GM12864 (cell line): ENCODE measurements at regions not wholly inside any gene's neighbourhood (a gene's known extent, or its start where the extent isn't known, plus 50 kb on each side); places are given as distances from the start of the nearest gene placed in this dataset.

Experiments
- DNase-seq: peaks from one replicate; pipeline ENCODE4 v3.0.0-alpha.2; 2011; ENCODE audit warnings: low read depth
- H3K4me3 ChIP-seq: 2 replicates; pipeline ENCODE4 v1.5.1; 2011; ENCODE audit warnings: mild to moderate bottlenecking, low read depth, low read length, control low read depth
- TF ChIP-seq, protein P1 (sequence below): IDR thresholded peaks from 2 replicates; pipeline ENCODE4 v1.5.1; 2011; ENCODE audit warnings: low read depth, mild to moderate bottlenecking, moderate library complexity, low read length, control low read depth, inconsistent platforms; ENCODE audit errors: missing control alignments

DNA sequence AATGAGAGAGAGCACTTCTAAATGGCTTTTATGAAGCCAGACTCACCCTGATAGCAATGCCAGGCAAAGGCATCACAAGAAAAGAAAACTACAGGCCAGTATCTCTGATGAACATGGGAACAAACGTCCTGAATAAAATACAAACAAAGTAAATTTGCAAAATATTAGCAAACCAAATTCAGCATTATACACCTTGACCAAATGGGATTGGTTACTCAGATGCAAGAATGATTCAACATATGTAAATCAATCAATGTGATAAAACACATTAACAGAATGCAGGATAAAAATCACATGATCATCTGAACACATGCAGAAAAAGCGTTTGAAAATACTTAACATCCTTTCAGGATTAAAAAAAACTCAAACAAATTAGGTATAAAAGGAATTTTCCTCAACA lies 494.9 kb upstream of the CCDC54 start:
- no peak for DNase-seq
- H3K4me3 ChIP-seq, result no peak overlapping the region
- TF ChIP-seq, protein P1, sequence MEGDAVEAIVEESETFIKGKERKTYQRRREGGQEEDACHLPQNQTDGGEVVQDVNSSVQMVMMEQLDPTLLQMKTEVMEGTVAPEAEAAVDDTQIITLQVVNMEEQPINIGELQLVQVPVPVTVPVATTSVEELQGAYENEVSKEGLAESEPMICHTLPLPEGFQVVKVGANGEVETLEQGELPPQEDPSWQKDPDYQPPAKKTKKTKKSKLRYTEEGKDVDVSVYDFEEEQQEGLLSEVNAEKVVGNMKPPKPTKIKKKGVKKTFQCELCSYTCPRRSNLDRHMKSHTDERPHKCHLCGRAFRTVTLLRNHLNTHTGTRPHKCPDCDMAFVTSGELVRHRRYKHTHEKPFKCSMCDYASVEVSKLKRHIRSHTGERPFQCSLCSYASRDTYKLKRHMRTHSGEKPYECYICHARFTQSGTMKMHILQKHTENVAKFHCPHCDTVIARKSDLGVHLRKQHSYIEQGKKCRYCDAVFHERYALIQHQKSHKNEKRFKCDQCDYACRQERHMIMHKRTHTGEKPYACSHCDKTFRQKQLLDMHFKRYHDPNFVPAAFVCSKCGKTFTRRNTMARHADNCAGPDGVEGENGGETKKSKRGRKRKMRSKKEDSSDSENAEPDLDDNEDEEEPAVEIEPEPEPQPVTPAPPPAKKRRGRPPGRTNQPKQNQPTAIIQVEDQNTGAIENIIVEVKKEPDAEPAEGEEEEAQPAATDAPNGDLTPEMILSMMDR, result no peak

DNA sequence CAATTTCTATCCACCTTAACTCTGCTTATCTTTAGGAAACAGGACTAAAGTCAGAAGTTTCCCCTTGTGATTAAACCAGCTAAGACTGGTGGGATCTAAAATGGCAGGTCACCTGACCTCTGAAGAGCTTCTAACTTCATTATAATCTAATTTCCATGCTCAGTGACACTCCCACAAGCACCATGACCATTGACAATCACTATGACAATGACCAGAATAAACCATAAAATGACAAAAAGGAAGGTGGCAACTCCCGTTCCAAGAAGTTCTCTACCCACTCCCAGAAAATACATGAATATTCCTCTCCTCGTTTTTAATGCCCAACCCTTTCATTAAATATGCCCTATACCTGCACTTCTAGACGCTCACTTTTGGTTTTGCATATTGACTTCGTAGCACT lies 471.2 kb upstream of the CCDC54 start:
- no peak for DNase-seq
- H3K4me3 ChIP-seq, result no peak overlapping the region
- TF ChIP-seq, protein P1, result no peak

DNA sequence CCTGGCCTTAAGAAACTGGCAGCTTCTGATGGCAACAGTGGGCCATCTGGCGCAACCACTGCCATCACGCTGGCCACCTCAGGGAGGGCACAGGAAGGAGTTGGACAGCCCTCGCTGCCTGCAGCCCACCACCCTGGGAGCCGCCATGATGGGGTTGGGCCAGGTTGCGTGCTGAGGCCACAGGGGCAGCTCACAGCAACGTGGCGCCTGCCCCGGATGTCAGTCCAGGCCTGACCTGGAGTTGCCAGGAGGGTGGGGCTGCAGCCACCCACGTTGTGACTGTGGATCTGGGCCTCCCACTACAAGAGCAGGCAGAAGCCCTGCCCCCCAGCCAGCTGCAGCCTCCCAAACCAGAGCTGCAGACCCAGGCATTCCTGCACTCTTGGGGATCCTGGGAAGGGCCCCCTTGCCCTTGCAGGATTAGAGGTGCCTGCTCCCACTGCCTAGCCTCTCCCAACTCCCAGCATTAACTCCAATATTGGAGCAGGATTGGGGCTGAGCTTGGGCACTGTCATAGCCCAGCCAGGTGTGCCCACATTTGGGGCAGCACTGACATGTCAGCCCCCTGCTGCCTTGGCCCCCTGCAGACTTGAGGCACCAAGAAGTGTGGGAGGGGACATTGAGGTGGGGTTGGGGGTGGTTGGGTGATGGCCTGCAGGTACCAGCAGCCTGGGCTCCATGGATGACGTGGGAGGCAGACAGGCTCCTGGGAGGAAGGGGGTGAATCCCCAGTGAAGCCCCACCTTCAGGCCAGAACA lies 468.9 kb upstream of the CCDC54 start:
- TF ChIP-seq, protein P1, result no peak
- DNase-seq, result no peak
- H3K4me3 ChIP-seq, result no peak overlapping the region

DNA sequence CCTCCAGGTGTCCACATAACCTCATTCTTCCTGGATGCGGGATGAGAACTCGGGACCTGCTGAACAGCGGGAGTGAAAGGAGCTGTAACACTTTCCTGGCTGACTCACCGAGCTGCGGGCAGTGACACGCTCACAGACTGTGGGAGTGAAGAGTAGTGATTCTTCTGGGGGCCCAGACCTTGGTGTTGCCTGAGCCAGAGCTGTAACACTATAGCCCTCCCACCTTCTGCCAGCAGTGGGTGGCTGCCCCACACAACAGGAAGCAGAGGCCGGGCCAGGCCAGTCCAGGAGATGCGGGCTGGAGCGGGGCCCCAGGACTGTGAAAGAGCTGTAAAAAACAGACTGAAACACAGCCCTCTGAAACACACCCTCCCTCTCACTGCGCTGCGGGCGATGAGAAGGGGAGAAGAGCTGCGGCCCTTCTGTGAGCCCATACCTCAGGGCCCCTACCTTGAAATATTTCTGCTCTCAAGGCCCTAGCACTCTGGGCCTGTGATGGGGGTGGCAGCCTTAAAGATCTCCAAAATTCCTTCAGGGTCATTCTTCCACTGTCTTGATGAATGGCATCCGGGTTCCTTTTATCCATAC lies 464.0 kb upstream of the CCDC54 start:
- no peak overlapping the region for H3K4me3 ChIP-seq
- TF ChIP-seq, protein P1, result no peak
- DNase-seq, result no peak

DNA sequence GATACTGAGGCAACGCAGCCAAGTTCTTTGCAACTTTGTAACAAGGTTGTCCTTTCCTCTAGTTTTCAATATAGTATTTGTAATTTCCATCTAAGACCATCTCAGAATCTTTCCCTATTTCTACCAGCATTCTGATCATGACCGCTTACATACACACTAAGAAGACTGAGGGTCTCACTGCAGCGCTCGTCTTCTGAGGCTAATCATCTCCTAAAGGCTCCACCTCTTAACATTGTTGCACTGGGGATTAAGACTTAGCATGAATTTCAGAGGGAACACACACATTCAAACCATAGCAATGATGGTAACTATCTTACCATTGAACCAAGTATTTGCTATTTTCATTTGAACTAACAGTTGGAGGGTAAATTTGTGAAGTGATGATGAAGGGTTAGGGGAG lies 463.3 kb upstream of the CCDC54 start:
- no peak for DNase-seq
- H3K4me3 ChIP-seq, result no peak overlapping the region
- TF ChIP-seq, protein P1, result no peak

DNA sequence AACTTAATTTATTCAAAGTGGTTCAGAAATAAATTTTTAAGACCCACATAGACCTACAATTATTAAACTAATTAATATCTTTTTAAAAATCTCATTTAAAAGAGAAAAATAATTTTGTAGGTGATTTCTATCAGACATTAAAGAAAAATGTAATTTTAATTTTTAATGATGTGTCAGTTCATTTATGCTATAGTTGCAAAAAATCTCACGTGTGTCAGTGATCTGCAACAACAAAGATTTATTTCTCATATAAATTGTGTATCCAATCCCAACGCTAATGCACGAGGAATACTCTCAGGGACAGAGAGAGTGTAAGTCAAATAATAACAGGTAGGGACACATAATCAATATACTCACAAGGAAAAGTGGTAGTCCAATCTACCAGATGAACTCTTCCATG lies 456.6 kb upstream of the CCDC54 start:
- TF ChIP-seq, protein P1, result no peak
- DNase-seq, result no peak
- H3K4me3 ChIP-seq, result no peak overlapping the region

DNA sequence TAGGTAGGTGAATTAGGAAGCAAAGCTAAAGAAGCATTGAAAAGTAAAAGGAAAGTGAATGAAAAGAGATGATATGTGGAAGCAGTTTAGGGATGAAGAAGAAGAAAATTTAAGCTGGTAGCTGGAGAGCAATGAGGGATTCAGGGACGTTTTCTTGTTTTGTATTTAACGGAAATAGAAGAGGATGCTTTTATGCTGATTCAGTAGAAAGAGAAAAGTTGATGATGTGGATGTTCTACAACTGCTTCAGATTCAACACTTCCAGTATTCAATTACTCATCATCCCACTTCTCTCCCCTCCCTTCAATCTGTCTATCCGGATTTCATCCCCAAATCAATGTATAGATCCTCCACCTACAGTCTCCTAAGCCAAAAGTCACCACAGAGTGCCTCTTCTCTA lies 448.2 kb upstream of the CCDC54 start:
- no peak for DNase-seq
- no peak overlapping the region for H3K4me3 ChIP-seq
- TF ChIP-seq, protein P1, result no peak
